SKM-1 (cell line): ENCODE measurements at regions not wholly inside any gene's neighbourhood (a gene's known extent, or its start where the extent isn't known, plus 50 kb on each side); places are given as distances from the start of the nearest gene placed in this dataset.
"Not testable (repeated sequence)": the region's sequence is repeated elsewhere in the genome, so short reads cannot be mapped to it uniquely, and the experiment has no call there.

Source experiments
- DNase-seq: peaks from one replicate; lab custom pipeline; 2025; ENCODE audit not compliant: unreplicated experiment; lab: John Stamatoyannopoulos, UW

DNA sequence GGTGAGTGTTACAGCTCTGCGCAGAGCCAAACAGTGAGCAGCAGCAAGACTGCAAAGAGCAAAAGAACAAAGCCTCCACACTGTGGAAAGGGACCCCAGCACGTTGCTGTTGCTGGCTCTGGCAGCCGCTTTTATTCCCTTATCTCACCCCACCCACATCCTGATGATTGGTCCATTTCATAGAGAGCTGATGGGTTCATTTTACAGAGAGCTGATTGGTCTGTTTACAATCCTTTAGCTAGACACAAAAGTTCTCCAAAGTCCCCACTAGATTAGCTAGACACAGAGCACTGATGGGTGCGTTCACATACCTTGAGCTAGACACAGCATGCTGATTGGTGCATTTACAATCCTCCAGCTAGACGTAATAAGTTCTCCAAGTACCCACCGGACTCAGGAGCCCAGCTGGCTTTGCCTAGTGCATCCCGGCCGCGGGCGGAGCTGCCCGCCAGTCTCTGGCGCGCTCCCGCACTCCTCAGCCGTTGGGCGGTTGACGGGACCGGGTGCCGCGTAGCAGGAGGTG, 291.4 kb upstream of the PRSS16 start:
- peak; percentile 13 for DNase-seq

DNA sequence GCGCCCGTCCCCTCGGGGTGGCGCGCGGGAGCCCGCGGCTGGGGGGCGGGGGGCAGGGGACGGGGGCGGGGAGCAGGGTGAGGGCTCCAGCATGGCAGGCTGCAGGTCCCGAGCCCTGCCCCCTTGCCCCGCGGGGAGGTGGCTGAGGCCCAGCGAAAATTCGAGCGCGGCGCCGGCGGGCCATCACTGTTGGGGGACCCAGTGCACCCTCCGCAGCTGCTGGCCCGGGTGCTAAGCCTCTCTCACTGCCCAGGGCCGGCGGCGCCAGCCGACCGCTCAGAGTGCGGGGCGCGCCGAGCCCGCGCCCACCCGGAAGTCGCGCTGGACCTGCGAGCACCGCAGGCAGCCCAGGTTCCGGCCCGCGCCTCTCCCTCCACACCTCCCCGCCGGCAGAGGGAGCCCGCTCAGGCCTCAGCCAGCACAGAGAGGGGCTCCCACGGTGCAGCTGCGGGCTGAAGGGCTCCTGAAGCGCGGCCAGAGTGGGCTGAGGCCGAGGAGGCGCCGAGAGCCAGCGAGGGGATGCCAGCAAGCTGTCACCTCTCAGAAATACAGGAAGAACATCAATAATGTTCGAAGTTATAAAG, 290.8 kb upstream of the PRSS16 start:
- not testable (repeated sequence) for DNase-seq

DNA sequence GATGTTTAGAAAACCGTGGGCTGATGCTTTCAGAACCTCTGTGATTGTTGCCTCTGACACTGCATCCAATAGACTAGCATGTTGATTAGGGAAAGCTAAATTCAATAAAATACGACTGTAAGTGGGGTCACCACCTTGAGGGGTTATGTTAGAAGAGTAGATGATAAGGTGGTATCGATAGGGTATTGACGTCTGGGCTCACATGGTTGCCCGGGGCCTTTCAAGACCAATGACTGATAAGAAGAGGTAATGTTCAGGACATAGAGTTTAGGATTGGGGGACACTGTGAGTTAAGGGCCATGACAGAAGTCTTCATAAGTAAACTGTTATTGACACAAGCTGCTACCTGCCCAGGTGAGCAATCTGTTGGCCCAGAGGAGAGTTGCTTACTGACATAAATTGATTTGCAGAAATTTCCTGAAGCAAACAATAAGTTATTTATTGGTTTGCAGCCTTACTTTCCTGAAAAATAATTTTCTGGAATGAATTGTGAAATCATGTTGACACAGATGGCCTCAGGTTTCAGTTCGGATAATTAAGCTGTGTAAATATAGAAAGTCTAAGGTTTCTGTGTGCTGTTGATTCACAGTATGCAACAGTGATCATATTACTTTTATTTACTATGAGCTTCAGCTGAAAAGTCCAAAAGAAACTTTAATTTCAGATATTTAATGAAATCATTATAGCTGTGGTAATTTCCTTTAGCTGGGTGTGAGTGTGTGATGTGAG, 289.9 kb upstream of the PRSS16 start:
- DNase-seq: not testable (repeated sequence)

DNA sequence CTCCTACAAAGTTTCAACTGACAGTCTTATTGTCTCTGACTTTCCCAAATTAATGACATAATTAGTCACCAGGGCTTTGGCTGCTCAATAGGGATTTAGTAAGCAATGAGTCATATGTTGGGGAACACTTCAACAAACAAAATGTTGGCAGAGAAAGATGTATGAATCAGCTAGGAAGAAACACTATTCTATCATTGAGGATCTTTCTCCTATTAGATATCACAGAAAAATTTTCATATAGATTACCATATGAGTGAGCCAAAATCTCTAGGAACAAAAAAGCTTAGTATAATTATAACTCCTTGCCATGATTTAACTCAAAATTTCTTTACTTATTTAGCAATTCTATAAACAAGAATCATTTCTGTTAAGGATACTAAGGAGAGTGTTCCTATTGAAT, 286.3 kb upstream of the PRSS16 start:
- not testable (repeated sequence) for DNase-seq

DNA sequence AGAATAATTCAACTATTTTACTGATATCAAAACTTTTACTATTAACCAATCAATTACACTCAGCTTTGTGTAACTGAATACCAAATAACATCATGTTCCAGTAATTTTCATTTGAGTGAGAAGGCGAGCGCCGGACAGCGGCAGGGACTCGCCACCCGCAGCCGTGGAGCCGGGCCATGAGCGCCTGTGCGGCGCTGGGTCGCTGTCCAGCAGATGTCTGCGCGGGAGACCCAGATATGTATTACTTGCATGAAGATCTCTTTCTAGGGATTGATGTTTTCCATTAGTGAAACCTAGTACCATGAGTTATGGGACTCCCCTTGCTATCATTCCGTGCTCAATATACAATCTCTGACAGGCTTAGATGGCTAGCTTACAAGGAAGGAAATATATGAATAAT, 245.1 kb upstream of the PRSS16 start:
- DNase-seq: no peak

DNA sequence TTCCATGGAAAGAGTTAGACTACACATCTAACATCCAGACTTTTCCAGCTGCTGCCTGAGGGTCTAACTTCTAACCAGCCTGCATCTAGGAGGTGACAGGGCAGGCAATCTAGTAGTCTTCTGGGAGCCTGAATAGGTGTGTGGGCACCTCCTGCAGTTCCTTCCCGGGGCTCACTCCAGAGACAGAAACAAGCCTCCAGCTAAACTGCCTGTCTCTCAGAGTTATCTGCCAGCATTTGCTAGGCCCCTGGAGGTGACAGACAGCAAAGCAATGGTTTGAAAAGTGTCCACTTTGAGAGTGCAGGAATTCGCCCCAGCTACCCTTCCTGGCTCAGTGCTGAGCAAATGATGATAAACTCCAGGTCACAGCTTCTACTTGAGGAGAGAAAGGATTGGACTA, 240.5 kb upstream of the PRSS16 start:
- no peak for DNase-seq

DNA sequence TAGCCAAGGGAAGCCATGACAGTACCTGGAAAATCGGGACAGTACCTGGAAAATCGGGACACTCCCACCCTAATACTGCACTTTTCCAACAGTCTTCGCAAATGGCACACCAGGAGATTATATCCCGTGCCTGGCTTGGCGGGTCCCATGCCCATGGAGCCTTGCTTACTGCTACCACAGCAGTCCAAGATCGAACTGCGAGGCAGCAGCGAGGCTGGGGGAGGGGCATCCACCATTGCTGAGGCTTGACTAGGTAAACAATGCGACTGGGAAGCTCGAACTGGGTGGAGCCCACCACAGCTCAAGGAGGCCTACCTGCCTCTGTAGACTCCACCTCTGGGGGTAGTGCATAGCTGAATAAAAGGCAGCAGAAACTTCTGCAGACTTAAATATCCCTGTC, 238.9 kb upstream of the PRSS16 start:
- not testable (repeated sequence) for DNase-seq

DNA sequence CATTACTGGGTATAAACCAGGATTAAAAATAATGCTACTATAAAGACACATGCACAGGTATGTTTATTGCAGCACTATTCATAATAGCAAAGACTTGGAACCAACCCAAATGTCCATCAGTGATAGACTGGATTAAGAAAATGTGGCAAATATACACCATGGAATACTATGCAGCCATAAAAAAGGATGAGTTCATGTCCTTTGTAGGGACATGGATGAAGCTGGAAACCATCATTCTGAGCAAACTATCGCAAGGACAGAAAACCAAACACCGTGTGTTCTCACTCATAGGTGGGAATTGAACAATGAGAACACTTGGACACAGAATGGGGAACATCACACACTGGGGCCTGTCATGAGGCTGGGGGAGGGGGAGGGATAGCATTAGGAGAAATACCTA, 233.4 kb upstream of the PRSS16 start:
- not testable (repeated sequence) for DNase-seq

DNA sequence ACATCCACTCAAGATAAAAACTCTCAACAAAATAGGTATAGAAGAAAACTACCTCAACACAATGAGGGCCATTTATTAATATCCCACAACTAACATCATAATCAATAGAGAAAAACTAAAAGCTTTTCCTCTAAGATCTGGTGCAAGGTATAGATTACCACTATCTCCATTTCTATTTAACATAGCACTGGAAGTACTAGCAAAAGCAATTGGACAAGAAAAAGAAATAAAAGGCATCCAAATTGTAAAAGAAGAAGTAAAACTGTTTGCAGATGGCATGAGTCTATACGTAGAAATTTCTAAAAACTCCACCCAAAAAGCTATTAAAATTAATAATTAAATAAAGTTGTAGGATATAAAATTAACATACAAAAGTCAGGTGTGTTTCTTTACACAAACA, 230.8 kb upstream of the PRSS16 start:
- DNase-seq: no peak

DNA sequence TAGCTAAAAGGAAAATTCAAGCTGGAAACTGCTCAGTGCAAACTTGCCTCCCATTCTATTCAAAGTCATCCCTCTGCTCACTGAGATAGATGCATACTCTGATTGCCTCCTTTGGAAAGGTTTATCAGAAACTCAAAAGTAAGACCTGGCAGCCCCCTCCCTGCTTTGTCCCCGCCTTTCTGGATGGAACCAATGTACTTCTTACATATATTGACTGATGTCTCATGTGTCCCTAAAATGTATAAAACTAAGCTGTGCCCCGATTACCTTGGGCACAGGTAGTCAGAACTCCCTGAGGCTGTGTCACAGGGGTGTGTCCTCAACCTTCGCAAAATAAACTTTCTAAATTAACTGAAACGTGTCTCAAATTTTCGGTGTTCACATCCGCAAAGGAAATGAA, 229.1 kb upstream of the PRSS16 start:
- not testable (repeated sequence) for DNase-seq

DNA sequence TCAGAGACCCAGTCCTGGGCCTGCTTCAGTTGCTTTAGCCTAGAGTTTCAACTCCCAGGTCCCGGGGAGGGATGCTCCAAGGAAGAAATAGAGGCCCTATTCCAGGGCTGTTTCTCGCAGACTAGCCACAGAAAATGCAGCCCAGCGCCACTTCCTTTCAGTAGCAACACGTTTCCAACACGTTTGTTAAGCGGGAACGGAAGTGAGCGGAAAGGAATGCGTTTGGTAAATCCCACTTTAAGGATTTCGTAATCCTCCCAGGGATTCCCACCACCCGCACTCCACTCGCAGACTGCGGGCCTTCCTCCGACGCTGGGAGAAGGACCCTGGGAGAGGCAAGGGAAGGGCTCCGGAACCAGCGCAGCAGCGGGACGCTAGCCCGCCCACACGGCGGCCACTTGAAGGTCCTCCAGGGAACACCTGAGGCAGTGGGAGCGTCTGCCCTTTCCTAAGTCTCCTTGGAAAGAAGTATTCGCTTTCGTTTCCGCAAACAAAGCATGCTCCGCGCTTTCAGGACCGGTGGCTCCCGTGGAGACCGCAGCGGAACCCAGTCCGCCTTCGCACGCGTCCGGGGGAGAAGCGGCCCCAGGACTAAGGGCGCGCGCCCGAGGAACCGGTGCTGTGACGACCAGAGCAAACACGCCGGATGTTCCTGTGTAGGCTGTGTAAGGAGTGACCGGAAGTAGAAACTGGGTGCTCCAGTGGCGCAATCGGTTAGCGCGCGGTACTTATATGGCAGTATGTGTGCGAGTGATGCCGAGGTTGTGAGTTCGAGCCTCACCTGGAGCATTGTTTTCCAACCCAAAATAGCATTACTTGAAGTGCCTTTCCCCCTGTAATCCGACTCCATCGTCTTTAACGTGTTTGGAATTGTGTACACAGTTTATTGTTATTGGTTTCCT, 227.6 kb upstream of the PRSS16 start:
- no peak for DNase-seq

DNA sequence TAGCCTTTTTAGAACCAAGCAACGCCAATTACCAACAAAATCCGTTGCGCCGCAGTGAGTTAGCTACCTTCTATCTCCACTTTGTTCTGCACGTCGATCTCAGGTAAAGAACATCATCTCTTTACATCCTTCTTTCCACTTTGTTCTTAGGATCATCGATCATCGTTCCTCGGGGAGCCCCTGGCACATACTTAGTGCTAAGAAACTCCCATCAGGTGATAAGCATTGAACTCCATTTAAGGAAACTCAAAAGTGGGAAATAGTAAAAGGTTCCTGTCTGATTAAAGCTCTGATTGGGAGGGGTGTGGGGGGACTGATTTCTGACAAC, 227.0 kb upstream of the PRSS16 start:
- no peak for DNase-seq

DNA sequence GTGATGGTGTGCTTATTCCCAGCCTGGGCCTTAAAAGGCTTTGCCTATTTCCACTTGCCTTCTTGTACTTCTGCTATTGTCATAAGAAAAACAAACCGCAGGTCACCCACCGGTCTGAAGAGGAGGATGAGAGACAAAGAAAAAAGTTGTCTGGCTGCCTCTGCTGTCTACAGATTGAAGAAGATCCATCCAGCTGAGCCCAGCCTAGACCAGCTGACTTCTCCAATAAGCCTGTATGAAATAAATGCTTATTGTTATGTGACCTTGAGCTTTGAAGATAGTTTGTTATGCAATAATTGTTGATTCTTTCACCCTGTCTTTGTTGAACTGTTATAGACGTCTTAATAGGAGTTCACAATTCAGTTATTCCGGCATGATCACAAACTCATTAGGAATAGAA, 223.8 kb upstream of the PRSS16 start:
- no peak for DNase-seq

DNA sequence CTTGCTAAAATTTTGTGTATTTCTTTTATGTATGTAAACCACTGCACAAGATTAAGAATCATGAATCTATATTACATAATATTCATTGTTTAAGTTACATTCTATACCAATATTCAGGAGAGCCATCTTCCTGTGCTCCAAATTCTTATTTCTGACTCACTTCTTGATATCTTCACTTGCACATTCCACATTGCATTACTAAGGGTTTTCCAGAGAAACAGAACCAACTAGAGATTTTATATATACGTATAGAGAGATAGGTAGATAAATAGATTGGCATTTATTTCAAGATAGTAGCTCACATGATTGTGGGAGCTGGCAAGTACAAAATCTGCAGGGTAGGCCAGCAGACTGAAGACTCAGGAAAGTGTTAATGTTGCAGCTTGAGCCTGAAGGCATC, 222.2 kb upstream of the PRSS16 start:
- no peak for DNase-seq

DNA sequence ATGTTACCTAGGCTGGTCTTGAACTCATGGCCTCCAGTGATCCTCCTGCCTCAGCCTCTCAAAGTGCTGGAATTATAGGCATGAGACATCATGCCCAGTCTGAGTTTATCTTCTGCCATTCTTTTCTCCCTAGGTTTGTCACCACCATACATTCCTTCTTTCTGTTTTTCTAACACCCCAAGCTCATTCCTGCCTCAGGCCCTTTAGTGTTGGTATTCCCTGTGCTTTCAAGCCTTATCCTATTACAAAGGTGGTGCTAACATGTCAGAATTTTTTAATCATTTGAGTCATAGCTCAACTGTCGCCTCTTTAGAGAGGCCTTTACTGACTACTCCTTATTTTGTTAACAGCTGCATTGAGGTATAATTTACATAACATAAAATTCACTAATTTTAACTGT, 221.1 kb upstream of the PRSS16 start:
- DNase-seq: no peak

DNA sequence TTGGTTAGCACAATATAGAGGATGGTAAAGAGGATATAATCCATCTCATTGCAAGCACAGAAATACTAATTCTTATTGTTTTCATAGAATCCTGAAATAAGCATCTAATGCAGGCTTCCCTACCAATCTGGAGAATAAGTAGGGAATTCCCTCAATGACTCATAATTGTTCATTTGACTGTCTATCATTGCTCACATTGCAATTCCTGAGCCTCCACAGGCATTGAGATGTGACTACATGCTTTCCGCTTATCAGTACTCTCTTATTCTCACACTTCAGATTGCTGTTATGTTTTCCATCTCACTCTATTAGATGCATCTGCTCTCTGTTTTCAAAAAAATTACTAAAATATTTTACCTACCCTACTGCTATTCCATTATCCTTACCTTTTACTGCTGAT, 216.2 kb upstream of the PRSS16 start:
- DNase-seq: no peak

DNA sequence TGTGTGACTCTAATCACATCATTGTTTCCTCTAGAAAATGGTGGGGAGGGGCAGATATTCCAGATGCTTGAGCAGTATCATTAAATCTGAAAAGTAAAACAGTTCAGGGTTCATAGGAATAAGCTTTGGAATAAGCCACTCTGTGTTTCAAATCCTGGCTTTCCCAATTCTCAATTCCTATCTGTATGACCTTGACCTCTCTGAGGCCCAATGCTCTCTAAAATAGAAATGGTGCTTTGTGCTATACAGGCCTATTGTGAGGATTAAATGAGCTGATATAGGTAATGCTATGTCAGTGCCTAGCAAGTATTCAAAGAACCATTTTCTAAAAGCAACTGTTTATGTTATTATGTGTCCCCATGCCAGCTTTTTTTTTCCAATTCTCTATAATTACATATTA, 209.0 kb upstream of the PRSS16 start:
- DNase-seq: no peak

DNA sequence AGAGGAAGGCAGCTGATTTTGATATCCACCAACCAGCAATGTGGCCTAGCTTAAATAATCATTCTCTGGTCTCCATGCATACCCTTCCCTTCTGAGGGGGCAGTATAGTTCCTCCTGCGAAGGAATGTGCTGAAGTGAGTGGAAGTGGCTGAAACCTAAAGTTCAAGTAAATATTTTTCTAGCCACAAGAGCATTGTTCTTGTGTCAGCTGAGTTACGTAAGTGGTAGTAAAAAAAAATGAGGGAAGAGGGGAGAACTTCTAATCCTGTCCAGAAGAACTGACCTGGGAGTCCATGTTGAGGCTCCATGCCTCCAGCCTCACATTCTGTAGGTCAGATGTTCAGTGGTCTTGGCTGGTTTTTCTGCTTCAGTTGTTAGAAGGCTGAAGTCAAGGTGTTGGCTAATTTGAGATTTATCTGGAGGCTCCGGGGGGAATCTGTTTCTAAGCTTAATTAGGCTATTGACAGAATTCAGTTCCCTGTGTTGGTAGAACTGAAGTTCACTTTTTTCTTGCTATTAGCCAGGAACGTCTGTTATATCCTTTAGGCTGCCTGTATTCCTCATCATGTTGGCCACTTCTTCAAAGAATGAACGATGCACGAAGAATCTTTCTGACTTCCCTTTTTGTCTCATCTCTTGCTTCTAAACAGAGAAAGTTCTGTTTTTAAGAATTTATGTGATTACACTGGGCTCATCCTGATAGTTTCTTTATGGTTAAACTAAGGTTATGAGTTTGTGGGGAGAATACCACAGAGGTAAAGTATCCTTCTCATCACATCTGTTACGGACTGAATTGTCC, 207.1 kb upstream of the PRSS16 start:
- DNase-seq: peak; percentile 28

DNA sequence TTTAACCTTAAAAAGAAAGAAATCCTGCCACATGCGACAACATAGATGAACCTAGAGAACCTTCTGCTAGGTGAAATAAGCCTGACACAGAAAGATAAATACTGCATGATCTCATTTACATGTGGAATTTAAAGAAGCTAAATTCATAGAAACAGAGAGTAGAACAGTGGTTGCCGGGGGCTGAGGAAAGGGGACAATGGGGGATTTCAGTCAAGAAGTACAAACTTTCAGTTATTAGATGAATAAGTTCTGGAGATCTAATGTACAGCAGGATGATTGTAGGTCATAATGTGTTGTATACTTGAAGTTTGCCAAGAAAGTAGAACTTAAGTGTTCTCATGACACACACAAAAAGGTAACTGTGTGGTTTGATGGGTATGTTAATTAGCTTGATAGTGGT, 204.3 kb upstream of the PRSS16 start:
- no peak for DNase-seq

DNA sequence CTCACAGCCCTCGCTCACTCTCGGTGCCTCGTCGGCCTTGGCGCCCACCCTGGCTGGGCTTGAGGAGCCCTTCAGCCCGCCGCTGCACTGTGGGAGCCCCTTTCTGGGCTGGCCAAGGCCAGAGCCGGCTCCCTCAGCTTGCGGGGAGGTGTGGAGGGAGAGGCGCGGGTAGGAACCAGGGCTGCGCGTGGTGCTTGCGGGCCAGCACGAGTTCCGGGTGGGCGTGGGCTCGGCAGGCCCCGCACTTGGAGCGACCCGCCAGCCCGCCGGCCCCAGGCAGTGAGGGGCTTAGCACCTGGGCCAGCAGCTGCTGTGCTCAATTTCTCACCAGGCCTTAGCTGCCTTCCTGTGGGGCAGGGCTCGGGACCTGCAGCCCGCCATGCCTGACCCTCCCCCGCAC, 202.4 kb upstream of the PRSS16 start:
- DNase-seq: not testable (repeated sequence)

DNA sequence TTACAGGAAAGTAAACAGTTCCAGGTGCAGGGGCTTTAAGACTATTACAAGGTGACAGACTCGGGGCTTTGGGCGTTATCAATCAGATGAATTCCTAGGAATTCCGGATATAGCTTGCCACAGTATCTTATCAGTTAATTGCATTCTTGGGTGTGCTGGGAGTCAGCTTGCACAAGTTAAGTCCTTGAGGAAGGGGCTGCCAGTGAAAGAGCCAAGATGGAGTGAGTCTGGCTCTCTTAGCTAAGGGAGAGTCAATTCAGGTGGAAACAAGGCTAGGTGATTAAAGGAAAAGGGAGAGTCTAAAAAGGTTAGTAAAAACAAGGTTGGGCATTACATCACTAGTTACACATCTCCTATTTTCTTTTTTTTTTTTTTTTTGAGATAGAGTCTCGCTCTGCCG, 199.8 kb upstream of the PRSS16 start:
- DNase-seq: not testable (repeated sequence)
